ENCODE measurements at regions not wholly inside any gene's neighbourhood (a gene's known extent, or its start where the extent isn't known, plus 50 kb on each side); places are given as distances from the start of the nearest gene placed in this dataset.

DNA sequence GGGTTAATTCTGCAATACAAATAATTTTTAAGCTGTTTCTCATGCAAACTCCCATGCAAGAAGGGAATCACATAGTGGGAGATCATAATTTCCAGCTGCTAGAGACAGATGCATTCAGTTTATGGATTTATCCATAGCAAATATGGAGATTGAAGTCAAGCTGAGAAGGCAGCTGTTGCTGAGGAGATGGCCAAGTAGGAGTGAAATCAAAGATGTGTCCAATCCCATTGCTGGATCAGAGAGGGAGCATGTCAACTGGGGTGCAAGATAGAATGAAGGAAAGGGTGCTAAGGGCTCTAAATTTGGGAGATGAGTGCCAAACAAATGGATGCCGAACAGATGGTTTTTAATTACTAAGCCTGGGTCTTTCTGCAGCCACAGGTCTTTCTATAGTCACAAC is 504.5 kb downstream of the NFIB start:
- TF ChIP-seq, protein P1, sequence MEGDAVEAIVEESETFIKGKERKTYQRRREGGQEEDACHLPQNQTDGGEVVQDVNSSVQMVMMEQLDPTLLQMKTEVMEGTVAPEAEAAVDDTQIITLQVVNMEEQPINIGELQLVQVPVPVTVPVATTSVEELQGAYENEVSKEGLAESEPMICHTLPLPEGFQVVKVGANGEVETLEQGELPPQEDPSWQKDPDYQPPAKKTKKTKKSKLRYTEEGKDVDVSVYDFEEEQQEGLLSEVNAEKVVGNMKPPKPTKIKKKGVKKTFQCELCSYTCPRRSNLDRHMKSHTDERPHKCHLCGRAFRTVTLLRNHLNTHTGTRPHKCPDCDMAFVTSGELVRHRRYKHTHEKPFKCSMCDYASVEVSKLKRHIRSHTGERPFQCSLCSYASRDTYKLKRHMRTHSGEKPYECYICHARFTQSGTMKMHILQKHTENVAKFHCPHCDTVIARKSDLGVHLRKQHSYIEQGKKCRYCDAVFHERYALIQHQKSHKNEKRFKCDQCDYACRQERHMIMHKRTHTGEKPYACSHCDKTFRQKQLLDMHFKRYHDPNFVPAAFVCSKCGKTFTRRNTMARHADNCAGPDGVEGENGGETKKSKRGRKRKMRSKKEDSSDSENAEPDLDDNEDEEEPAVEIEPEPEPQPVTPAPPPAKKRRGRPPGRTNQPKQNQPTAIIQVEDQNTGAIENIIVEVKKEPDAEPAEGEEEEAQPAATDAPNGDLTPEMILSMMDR (IDR thresholded peaks at IDR 0.05): no peak
- no peak for TF ChIP-seq POLR2AphosphoS5 (IDR thresholded peaks at IDR 0.05)
